ENCODE measurements at regions not wholly inside any gene's neighbourhood (a gene's known extent, or its start where the extent isn't known, plus 50 kb on each side); places are given as distances from the start of the nearest gene placed in this dataset.

- TF ChIP-seq LEF1 (IDR thresholded peaks at IDR 0.05; ENCODE audit: borderline replicate concordance) (no peak), FOXK2 (IDR thresholded peaks at IDR 0.05) (no peak), HDGF (IDR thresholded peaks at IDR 0.05; ENCODE audit: borderline replicate concordance) (no peak), SUZ12 (IDR thresholded peaks at IDR 0.05) (no peak), NFRKB (IDR thresholded peaks at IDR 0.05) (no peak), ELF4 (IDR thresholded peaks at IDR 0.05) (no peak), ARNT (IDR thresholded peaks at IDR 0.05) (no peak), ZNF384 (IDR thresholded peaks at IDR 0.05) (no peak), SP1 (IDR thresholded peaks at IDR 0.05) (no peak)
Observed at GRCh38 chr5:3778945-3779344, 183.3 kb downstream of the IRX1 start.

All from HEK293T (cell line).